Ovary (tissue), 7 donors: ENCODE measurements at regions not wholly inside any gene's neighbourhood (a gene's known extent, or its start where the extent isn't known, plus 50 kb on each side); places are given as distances from the start of the nearest gene placed in this dataset.

ENCODE experiments used
- DNase-seq, 5 donors: peaks; one replicate each; pipeline ENCODE4 v3.0.0-alpha.2; 2019 to 2020
- H3K27ac ChIP-seq, 2 donors: fragments of 200-600 bp; one replicate each; pipeline versions ENCODE4 v1.5.1 to v1.8.0; 2019 to 2022
- H3K27me3 ChIP-seq: fragments of 200-600 bp; one replicate; pipeline ENCODE4 v1.8.0; 2022
- H3K36me3 ChIP-seq: fragments of 200-600 bp; sonication (generic); one replicate; pipeline ENCODE4 v1.5.1; 2019
- H3K4me1 ChIP-seq: one replicate; pipeline ENCODE4 v1.8.1; 2013; ENCODE audit warnings: mild to moderate bottlenecking, moderate library complexity; ENCODE audit not compliant: insufficient read depth
- H3K4me3 ChIP-seq: fragments of 200-600 bp; sonication (generic); one replicate; pipeline ENCODE4 v1.5.1; 2017
- H3K9me3 ChIP-seq, 2 donors: fragments of 200-600 bp in 1 of 2; sonication (generic) in 1 of 2; one replicate each; pipeline versions ENCODE4 v1.5.1 to v1.8.1; 2013 to 2019; ENCODE audit warnings: mild to moderate bottlenecking in 1 of 2, moderate library complexity in 1 of 2
- EP300 ChIP-seq: sonication (generic); formaldehyde crosslinking; IDR thresholded peaks from one replicate; pipeline ENCODE4 v1.6.1; 2017; ENCODE audit warnings: antibody characterized with exemption
- POLR2A ChIP-seq: fragments of 450-650 bp; IDR thresholded peaks from one replicate; pipeline ENCODE4 v1.6.1; 2017; ENCODE audit warnings: antibody characterized with exemption, mild to moderate bottlenecking, moderate library complexity
- WGBS, 3 donors: extraction: QIAGEN DNeasy Blood & Tissue Kit in 1 of 3; methylation state at CpG; one replicate each; pipeline versions ENCODE4 v1.1.5 to v1.1.7; 2013 to 2017; 5-methylcytosine and 5-hydroxymethylcytosine counted together
- intact Hi-C, 4 donors: fragments of 100-400 bp; cut with DNase I; formaldehyde crosslinking; loops; one replicate each; pipeline versions ENCODE4 v1.11.0 to v1.15.1; 2022 to 2023
- TF ChIP-seq, protein P1 (sequence below), 3 donors: fragments of 450-650 bp in 2 of 3; fragments of 200-600 bp in 1 of 3; IDR thresholded peaks; one replicate each; pipeline versions ENCODE4 v1.5.1 to v1.8.0; 2016 to 2022; ENCODE audit warnings: antibody characterized with exemption in 3 of 3, mild to moderate bottlenecking in 1 of 3
- donor health status: DM: no; HTN: no; CAD: no; lungs with moderate emphysema.
- donor health status: DM: no; HTN: no; CAD: no.
- donor health status: Bipolar disorder and iron deficiency.
- donor health status: DM: no; HTN: no; CAD: no.
- donor health status: DM: yes; HTN: yes; CAD: no.

DNA sequence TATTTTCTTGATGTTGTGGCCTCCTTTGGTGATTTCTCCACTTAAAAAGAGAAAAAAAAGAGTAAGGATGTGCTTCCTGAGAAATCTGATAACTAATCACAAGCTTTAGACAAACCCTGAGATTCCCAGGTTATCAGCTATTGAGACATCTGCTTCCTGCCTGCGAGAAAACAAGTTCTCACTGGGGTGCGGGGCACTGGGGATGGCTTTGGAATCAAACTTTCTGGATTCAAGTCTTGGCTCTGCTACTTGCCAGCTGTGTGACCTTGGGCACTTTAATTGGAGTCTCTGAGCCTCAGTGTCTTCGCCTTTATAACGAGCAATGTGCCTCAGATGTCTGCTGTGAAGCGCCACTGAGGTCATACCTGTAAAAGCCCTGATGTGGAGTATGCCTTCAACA, 152.5 kb upstream of the NAV2 start:
- H3K9me3 ChIP-seq, result no peaks in the 10 kb centered on the region
- H3K27me3 ChIP-seq, result no peaks in the 10 kb centered on the region
- H3K4me3 ChIP-seq, result no peak overlapping the region
- intact Hi-C loops, result loop anchor here in 3 of 4 donors (5.0 to 10.0 kb wide), 5 partner anchors 182 to 795 kb away; no protein-coding TSS in a partner anchor
- H3K4me1 ChIP-seq, result no peaks in the 10 kb centered on the region
- no peak for TF ChIP-seq POLR2A
- no peak for TF ChIP-seq EP300
- TF ChIP-seq, protein P1, sequence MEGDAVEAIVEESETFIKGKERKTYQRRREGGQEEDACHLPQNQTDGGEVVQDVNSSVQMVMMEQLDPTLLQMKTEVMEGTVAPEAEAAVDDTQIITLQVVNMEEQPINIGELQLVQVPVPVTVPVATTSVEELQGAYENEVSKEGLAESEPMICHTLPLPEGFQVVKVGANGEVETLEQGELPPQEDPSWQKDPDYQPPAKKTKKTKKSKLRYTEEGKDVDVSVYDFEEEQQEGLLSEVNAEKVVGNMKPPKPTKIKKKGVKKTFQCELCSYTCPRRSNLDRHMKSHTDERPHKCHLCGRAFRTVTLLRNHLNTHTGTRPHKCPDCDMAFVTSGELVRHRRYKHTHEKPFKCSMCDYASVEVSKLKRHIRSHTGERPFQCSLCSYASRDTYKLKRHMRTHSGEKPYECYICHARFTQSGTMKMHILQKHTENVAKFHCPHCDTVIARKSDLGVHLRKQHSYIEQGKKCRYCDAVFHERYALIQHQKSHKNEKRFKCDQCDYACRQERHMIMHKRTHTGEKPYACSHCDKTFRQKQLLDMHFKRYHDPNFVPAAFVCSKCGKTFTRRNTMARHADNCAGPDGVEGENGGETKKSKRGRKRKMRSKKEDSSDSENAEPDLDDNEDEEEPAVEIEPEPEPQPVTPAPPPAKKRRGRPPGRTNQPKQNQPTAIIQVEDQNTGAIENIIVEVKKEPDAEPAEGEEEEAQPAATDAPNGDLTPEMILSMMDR (IDR thresholded peaks at IDR 0.05), result no peak
- 60 to 68% (median 67%) methylated on average over 5 of the region's 5 CpGs for WGBS, 3 donors
- H3K27ac ChIP-seq, result no peak overlapping the region
- no peak for DNase-seq
- H3K36me3 ChIP-seq, result no peaks in the 10 kb centered on the region

DNA sequence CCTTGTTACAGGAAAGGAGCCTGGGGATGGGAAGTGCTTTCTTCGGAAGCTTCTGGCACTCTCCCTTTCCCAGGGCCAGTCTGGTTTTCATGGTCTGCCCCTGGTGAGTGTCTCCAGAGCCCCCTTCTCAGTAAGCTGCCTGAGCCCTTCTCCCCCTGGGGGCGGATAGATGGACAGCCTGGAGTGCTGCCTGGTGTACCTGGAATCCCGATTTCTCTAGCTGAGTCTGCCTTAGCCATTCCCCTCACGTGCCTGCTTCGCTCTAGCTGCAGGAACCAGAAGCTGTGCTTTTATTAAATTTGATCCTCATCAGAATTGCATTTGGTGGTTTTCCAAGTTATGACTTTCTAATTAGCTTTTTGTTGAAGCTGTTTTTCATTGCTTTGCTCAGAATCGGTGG, 152.9 kb upstream of the NAV2 start:
- Histone ChIP-seq H3K27ac (no peak overlapping the region), H3K4me1 (no peaks in the 10 kb centered on the region), H3K36me3 (no peaks in the 10 kb centered on the region), H3K4me3 (no peak overlapping the region), H3K9me3 (no peaks in the 10 kb centered on the region), H3K27me3 (no peaks in the 10 kb centered on the region)
- TF ChIP-seq, protein P1 (IDR thresholded peaks at IDR 0.05), result no peak
- no peak for TF ChIP-seq EP300
- 67 to 80% (median 78%) methylated on average over 6 of the region's 6 CpGs for WGBS, 3 donors
- intact Hi-C loops, result loop anchor here (5.0 to 10.0 kb wide), 6 partner anchors 183 to 795 kb away; no protein-coding TSS in a partner anchor
- DNase-seq, result no peak

DNA sequence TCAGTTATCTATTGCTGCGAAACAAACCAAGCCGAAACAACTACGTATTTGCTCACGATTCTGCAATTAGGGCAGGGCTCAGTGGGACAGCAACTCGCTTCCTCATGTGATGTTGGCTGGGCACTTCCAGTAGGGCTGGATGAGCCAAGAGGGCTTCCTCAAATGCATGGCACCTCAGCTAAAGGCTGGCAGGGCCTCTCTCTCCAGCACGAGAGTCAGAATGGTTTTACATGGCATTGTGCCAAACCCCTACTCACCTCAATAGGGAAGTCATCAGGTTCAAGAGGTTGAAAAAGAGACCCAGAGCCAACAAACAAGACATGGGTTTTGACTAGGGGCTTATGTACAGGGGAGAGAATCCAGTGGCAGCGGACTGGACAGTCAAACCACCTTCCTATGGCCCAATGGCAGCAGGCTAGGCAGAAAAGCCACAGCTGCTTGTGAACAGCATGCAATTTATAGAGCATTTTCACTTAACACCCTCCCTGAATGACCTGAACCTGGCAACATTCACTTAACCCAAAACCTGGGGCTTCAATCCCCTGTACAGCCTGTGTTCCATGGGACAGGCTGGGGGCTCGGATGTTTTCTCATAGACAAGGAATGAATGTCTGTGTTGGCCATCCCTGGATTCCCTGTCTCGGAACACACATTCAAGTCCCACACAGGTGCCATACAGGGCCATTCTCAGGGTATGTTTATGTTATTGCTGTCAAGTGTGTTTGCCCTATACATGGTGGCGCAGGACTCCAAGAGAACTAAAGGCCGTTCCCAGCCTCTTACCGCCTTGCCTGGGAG, 154.2 kb upstream of the NAV2 start:
- 90 to 93% (median 93%) methylated on average over 12 of the region's 12 CpGs for WGBS, 3 donors
- no peak overlapping the region for H3K4me3 ChIP-seq
- intact Hi-C loops, result loop anchor here in 2 of 4 donors (5.0 to 10.0 kb wide), 2 partner anchors 344 to 484 kb away; no protein-coding TSS in a partner anchor
- no peaks in the 10 kb centered on the region for H3K4me1 ChIP-seq
- H3K9me3 ChIP-seq, result no peaks in the 10 kb centered on the region
- H3K36me3 ChIP-seq, result no peaks in the 10 kb centered on the region
- TF ChIP-seq POLR2A, result no peak
- TF ChIP-seq, protein P1 (IDR thresholded peaks at IDR 0.05), result no peak
- TF ChIP-seq EP300, result no peak
- DNase-seq, result no peak
- no peaks in the 10 kb centered on the region for H3K27me3 ChIP-seq
- no peak overlapping the region for H3K27ac ChIP-seq

- Histone ChIP-seq H3K4me1 (no peaks in the 10 kb centered on the region), H3K27ac (no peak overlapping the region), H3K9me3 (no peaks in the 10 kb centered on the region), H3K27me3 (no peaks in the 10 kb centered on the region), H3K4me3 (no peak overlapping the region), H3K36me3 (no peaks in the 10 kb centered on the region)
- intact Hi-C loops, result loop anchor here in 2 of 4 donors (5.0 to 10.0 kb wide), 2 partner anchors 345 to 483 kb away; no protein-coding TSS in a partner anchor
- 2 to 6% (median 4%) methylated on average over 7 of the region's 7 CpGs for WGBS, 3 donors
- TF ChIP-seq, protein P1 (IDR thresholded peaks at IDR 0.05), result peak; percentile 42 to 57 (median 46)
- TF ChIP-seq EP300, result no peak
- DNase-seq, result peak; percentile 62 to 86 (median 79)
Observed at GRCh38 chr11:19557720-19558140, 154.9 kb upstream of the NAV2 start.
